H1 (cell line): ENCODE measurements at regions not wholly inside any gene's neighbourhood (a gene's known extent, or its start where the extent isn't known, plus 50 kb on each side); places are given as distances from the start of the nearest gene placed in this dataset.

ENCODE experiments used
- ASH2L ChIP-seq: fragments of 200-600, 300-600 bp; sonication (generic); IDR thresholded peaks from one replicate; pipeline ENCODE4 v1.7.1; 2017; ENCODE audit warnings: low read length
- CTCF ChIP-seq, 3 experiments: IDR thresholded peaks; 1 replicate in 2 of 3; 2 replicates in 1 of 3; pipeline versions ENCODE4 v1.5.1 to v1.6.1; 2011; ENCODE audit warnings: low read length in 3 of 3, mild to moderate bottlenecking in 3 of 3, inconsistent platforms in 2 of 3, low read depth in 1 of 3, moderate library complexity in 1 of 3; ENCODE audit not compliant: insufficient read depth in 1 of 3; ENCODE audit errors: control extremely low read depth in 1 of 3
- EP300 ChIP-seq, 2 experiments: IDR thresholded peaks; 1 replicate in 1 of 2; 2 replicates in 1 of 2; pipeline ENCODE4 v1.6.1; 2011 to 2012; ENCODE audit warnings: low read depth in 2 of 2, low read length in 2 of 2, mild to moderate bottlenecking in 2 of 2, borderline replicate concordance in 1 of 2, inconsistent platforms in 1 of 2, moderate library complexity in 1 of 2
- EZH2 ChIP-seq: fragments of 200-600 bp; sonication (generic); IDR thresholded peaks from 2 replicates; pipeline ENCODE4 v1.7.1; 2012; ENCODE audit warnings: low read depth, mild to moderate bottlenecking, moderate library complexity, low read length, inconsistent platforms; ENCODE audit not compliant: severe bottlenecking
- POLR2A ChIP-seq, 2 experiments: IDR thresholded peaks; 1 replicate in 1 of 2; 2 replicates in 1 of 2; pipeline ENCODE4 v1.6.1; 2011; ENCODE audit warnings: low read depth in 2 of 2, low read length in 2 of 2, mild to moderate bottlenecking in 2 of 2; ENCODE audit errors: control extremely low read depth in 1 of 2
- POLR2AphosphoS5 ChIP-seq: IDR thresholded peaks from 2 replicates; pipeline ENCODE4 v1.6.1; 2011; ENCODE audit warnings: low read depth, low read length
- TBP ChIP-seq: IDR thresholded peaks from 2 replicates; pipeline ENCODE4 v1.6.1; 2011; ENCODE audit warnings: low read depth, low read length, improper control_type of control experiment
- TCF12 ChIP-seq: IDR thresholded peaks from 2 replicates; pipeline ENCODE4 v1.6.1; 2011; ENCODE audit warnings: low read depth, mild to moderate bottlenecking, low read length
- USF2 ChIP-seq: IDR thresholded peaks from 2 replicates; pipeline ENCODE4 v1.6.1; 2011; ENCODE audit warnings: low read length, improper control_type of control experiment

GRCh38 chr12:124374147-124374546, 79.3 kb downstream of the RFLNA start:
- no peak for TF ChIP-seq POLR2AphosphoS5
- TF ChIP-seq EP300 (IDR thresholded peaks at IDR 0.05; ENCODE audit: borderline replicate concordance in 1 of 2, low read depth in 2 of 2, low read length in 2 of 2): no peak
- no peak for TF ChIP-seq EZH2
- TF ChIP-seq POLR2A (IDR thresholded peaks at IDR 0.05; ENCODE audit: control extremely low read depth in 1 of 2, low read depth in 2 of 2, low read length in 2 of 2): no peak
- TF ChIP-seq ASH2L: no peak
- TF ChIP-seq CTCF (IDR thresholded peaks at IDR 0.05; ENCODE audit: control extremely low read depth in 1 of 3, insufficient read depth in 1 of 3, low read depth in 1 of 3, low read length in 3 of 3): no peak
- TF ChIP-seq TBP: no peak
- TF ChIP-seq USF2: no peak
- TF ChIP-seq TCF12: no peak
